GM12872 (cell line): ENCODE measurements at regions not wholly inside any gene's neighbourhood (a gene's known extent, or its start where the extent isn't known, plus 50 kb on each side); places are given as distances from the start of the nearest gene placed in this dataset.

ENCODE experiments used
- TF ChIP-seq, protein P1 (sequence below): IDR thresholded peaks from 3 replicates; pipeline ENCODE4 v1.5.1; 2011; ENCODE audit warnings: low read depth, mild to moderate bottlenecking, low read length, moderate library complexity; ENCODE audit not compliant: insufficient read depth

DNA sequence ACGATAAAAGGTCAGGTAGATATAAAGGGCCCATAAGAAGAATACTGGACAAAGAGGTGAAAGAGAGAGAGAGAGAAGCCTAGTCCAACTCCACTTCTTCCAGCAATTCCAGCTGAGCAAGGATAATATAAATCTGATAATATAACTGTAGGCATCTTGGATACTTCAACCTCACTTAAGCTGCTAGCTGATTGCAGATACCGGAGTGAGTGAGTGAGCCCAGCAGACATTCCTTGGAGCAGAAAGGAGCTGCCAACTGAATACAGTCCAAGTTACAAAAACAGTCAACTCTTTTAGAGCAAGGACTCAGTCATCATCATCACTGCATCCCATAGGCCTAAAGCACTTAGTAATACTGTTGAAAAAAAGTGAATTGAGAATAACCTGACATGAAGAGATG is 387.6 kb downstream of the SLITRK6 start:
- TF ChIP-seq, protein P1, sequence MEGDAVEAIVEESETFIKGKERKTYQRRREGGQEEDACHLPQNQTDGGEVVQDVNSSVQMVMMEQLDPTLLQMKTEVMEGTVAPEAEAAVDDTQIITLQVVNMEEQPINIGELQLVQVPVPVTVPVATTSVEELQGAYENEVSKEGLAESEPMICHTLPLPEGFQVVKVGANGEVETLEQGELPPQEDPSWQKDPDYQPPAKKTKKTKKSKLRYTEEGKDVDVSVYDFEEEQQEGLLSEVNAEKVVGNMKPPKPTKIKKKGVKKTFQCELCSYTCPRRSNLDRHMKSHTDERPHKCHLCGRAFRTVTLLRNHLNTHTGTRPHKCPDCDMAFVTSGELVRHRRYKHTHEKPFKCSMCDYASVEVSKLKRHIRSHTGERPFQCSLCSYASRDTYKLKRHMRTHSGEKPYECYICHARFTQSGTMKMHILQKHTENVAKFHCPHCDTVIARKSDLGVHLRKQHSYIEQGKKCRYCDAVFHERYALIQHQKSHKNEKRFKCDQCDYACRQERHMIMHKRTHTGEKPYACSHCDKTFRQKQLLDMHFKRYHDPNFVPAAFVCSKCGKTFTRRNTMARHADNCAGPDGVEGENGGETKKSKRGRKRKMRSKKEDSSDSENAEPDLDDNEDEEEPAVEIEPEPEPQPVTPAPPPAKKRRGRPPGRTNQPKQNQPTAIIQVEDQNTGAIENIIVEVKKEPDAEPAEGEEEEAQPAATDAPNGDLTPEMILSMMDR: no peak

GRCh38 chr13:85408415-85408814 is 390.8 kb downstream of the SLITRK6 start:
- TF ChIP-seq, protein P1: no peak

GRCh38 chr13:85406269-85406975 is 392.8 kb downstream of the SLITRK6 start:
- TF ChIP-seq, protein P1: no peak

GRCh38 chr13:85405316-85405897 is 393.8 kb downstream of the SLITRK6 start:
- TF ChIP-seq, protein P1: no peak

DNA sequence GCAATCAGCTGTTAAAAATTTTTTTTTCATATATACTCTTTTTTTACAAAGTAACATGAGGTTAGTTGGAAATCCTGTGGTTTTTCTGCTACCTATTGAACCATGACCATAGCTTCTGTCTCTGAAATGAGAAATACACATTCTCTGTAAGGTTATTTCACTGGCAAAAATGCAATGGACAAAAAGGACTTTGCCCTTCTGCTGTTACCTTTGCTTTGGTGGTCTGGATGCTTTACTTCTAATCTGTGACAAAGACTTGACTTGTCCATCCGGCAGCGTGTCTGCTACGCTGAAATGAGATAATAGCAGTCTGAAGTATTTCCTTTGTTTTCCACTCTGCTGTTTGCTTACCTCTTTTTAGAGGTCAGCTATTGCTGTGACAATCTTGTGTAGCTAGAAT is 412.8 kb downstream of the SLITRK6 start:
- TF ChIP-seq, protein P1: no peak

DNA sequence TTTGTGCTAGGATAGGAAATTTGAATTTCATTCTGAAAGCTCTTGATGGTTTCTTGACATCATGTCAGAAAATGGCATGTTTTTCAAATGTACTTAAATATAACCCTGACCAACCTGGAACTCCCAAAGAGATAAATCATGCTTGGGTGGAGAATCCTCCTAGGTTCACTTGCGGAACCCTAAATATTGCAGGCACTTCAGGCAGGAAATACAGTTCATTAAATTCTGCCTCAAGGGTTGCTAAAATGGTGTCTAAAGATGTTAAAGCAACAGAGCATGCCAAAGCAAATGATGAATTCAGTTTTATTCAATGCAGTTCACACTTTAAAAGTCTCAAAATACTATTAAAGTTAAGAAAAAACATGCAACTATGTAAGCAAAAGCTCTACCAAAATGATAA is 415.9 kb downstream of the SLITRK6 start:
- TF ChIP-seq, protein P1: no peak

- TF ChIP-seq, protein P1: no peak
Observed at GRCh38 chr13:85381082-85381481, 418.1 kb downstream of the SLITRK6 start.
